ENCODE measurements at regions not wholly inside any gene's neighbourhood (a gene's known extent, or its start where the extent isn't known, plus 50 kb on each side); places are given as distances from the start of the nearest gene placed in this dataset.
"Not testable (repeated sequence)": the region's sequence is repeated elsewhere in the genome, so short reads cannot be mapped to it uniquely, and the experiment has no call there.

- H3K36me3 ChIP-seq = no peaks in the 10 kb centered on the region
- peaks cover 0 to 3% (median 0%) of the 10 kb centered on the region in 4 donors for H3K4me1 ChIP-seq
- TF ChIP-seq, protein P1, sequence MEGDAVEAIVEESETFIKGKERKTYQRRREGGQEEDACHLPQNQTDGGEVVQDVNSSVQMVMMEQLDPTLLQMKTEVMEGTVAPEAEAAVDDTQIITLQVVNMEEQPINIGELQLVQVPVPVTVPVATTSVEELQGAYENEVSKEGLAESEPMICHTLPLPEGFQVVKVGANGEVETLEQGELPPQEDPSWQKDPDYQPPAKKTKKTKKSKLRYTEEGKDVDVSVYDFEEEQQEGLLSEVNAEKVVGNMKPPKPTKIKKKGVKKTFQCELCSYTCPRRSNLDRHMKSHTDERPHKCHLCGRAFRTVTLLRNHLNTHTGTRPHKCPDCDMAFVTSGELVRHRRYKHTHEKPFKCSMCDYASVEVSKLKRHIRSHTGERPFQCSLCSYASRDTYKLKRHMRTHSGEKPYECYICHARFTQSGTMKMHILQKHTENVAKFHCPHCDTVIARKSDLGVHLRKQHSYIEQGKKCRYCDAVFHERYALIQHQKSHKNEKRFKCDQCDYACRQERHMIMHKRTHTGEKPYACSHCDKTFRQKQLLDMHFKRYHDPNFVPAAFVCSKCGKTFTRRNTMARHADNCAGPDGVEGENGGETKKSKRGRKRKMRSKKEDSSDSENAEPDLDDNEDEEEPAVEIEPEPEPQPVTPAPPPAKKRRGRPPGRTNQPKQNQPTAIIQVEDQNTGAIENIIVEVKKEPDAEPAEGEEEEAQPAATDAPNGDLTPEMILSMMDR (IDR thresholded peaks at IDR 0.05) = no peak
- TF ChIP-seq POLR2A (IDR thresholded peaks at IDR 0.05) = no peak
- H3K27ac ChIP-seq = no peak overlapping the region
- ATAC-seq = peak in 2 of 4 donors; percentile 30 to 80
- DNase-seq = no peak
- H3K4me3 ChIP-seq = no peak overlapping the region
- H3K9me3 ChIP-seq = no peaks in the 10 kb centered on the region
- intact Hi-C loops (cut with DNase I) = no loop called here
- WGBS (ENCODE audit: insufficient coverage, low coverage, low lambda C conversion rate, missing lambda C conversion rate) = 49% methylated on average over 4 of the region's 4 CpGs
- H3K27me3 ChIP-seq = no peaks in the 10 kb centered on the region
Observed at GRCh38 chr5:44160369-44160768, 228.9 kb downstream of the FGF10 start.

DNA sequence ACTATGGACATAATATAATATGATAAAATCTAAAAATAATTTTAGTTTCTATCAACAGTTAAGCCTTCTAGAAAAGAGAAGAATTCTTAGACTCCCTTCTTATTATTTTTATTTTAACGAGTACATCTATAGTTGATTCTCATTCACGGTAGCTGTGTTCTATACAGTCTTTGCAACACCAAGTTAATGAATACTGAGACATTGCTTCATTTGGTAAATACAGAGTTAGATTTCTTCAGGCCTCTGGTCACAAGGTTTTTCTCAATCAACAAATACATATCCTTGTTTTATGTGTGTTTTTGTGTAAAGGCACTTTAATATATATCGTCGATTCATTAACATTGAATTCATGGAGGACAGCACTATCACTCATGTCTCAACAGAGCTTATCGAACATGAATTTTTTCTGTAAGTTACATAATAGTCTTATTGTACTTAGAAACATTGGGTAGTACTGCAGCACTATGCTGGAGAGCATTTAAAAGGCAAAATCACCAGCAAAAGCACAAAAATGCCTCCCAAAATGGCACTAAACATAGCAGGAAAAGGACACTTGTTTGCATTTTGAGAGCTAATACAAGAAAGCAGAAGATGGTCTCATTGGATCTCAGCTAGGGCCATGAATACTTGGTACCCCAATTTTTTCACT is 239.0 kb downstream of the FGF10 start:
- peak in 1 of 4 donors; percentile 97 for ATAC-seq
- no peak for DNase-seq
- Histone ChIP-seq H3K9me3 (no peaks in the 10 kb centered on the region), H3K27me3 (no peaks in the 10 kb centered on the region), H3K4me1 (peaks cover 0 to 14% (median 0%) of the 10 kb centered on the region in 4 donors), H3K4me3 (no peak overlapping the region), H3K36me3 (no peaks in the 10 kb centered on the region), H3K27ac (peak overlapping the region in 1 of 3 donors; percentile 61)
- TF ChIP-seq, protein P1 (IDR thresholded peaks at IDR 0.05) = no peak
- TF ChIP-seq POLR2A (IDR thresholded peaks at IDR 0.05) = no peak
- WGBS (ENCODE audit: insufficient coverage, low coverage, low lambda C conversion rate, missing lambda C conversion rate) = 46% methylated on average over 5 of the region's 5 CpGs
- intact Hi-C loops (cut with DNase I) = no loop called here

DNA sequence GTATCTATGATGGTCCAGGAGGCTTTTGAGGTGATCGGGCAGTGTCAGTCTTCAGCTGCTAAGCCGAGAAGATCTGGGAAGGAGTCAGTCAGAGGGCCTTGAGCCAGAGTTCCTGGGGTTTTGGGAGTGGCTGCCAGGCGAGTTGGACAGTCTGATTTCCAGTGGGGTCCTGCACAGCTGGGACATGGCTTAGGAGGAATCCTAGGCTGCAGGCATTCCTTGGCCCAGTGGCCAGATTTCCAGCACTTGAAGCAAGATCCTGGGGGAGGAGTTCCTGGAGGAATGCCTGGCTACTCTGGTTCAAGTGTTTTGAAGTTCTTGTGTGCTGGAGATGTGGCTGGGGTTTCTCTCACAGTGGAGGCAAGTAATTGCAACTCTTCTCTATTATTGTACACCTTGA is 271.3 kb downstream of the FGF10 start:
- not testable (repeated sequence) for DNase-seq, ATAC-seq, H3K9me3 ChIP-seq

GRCh38 chr5:44108232-44108631 is 281.0 kb downstream of the FGF10 start:
- H3K36me3 ChIP-seq; H3K4me3 ChIP-seq; H3K4me1 ChIP-seq; H3K27me3 ChIP-seq; H3K9me3 ChIP-seq; intact Hi-C loops (cut with DNase I); H3K27ac ChIP-seq; ATAC-seq; DNase-seq: not testable (repeated sequence)
- WGBS (ENCODE audit: insufficient coverage, low coverage, low lambda C conversion rate, missing lambda C conversion rate) = 54% methylated on average over 5 of the region's 5 CpGs

More for the DNA sequence above, 271.3 kb downstream of the FGF10 start:
- H3K27ac ChIP-seq; H3K36me3 ChIP-seq; H3K4me3 ChIP-seq; H3K27me3 ChIP-seq; H3K4me1 ChIP-seq; intact Hi-C loops (cut with DNase I): not testable (repeated sequence)
- WGBS (ENCODE audit: insufficient coverage, low coverage, low lambda C conversion rate, missing lambda C conversion rate) = 69% methylated on average over 2 of the region's 3 CpGs

- Histone ChIP-seq H3K4me3 (no peak overlapping the region), H3K4me1 (no peaks in the 10 kb centered on the region), H3K27ac (no peak overlapping the region), H3K9me3 (no peaks in the 10 kb centered on the region), H3K27me3 (no peaks in the 10 kb centered on the region), H3K36me3 (no peaks in the 10 kb centered on the region)
- no peak for TF ChIP-seq POLR2A (IDR thresholded peaks at IDR 0.05)
- TF ChIP-seq, protein P1 (IDR thresholded peaks at IDR 0.05) = no peak
- 80% methylated on average over 2 of the region's 2 CpGs for WGBS (ENCODE audit: insufficient coverage, low coverage, low lambda C conversion rate, missing lambda C conversion rate)
- intact Hi-C loops (cut with DNase I) = no loop called here
- no peak for DNase-seq
- ATAC-seq = no peak
Observed at GRCh38 chr5:44099643-44100042, 289.6 kb downstream of the FGF10 start.

Measured in right lobe of liver (tissue), 6 donors.